NCI-H460 (cell line): ENCODE measurements at regions not wholly inside any gene's neighbourhood (a gene's known extent, or its start where the extent isn't known, plus 50 kb on each side); places are given as distances from the start of the nearest gene placed in this dataset.
"Not testable (repeated sequence)": the region's sequence is repeated elsewhere in the genome, so short reads cannot be mapped to it uniquely, and the experiment has no call there.

Experiments
- DNase-seq: peaks from one replicate; pipeline ENCODE4 v3.0.0-alpha.2; 2016; ENCODE audit warnings: low read depth; ENCODE audit errors: extremely low read depth

DNA sequence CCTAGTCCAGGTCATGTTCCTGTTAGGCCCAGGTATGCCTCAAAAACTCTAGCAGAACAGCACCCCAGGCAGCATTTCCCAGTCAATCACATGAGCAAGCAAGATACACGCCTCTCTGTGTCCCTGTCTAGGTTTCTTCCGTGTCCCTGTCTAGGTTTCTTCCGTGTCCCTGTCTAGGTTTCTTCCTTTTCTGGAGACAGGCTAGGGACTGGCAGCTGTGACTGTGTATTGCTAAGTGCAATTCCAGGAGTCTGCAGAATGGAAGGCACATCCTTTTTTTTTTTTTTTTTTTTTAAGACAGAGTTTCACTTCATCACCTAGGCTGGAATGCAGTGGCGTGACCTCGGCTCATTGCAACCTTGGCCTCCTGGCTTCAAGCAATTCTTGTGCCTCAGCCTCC lies 77.6 kb downstream of the SETD4 start:
- no peak for DNase-seq

DNA sequence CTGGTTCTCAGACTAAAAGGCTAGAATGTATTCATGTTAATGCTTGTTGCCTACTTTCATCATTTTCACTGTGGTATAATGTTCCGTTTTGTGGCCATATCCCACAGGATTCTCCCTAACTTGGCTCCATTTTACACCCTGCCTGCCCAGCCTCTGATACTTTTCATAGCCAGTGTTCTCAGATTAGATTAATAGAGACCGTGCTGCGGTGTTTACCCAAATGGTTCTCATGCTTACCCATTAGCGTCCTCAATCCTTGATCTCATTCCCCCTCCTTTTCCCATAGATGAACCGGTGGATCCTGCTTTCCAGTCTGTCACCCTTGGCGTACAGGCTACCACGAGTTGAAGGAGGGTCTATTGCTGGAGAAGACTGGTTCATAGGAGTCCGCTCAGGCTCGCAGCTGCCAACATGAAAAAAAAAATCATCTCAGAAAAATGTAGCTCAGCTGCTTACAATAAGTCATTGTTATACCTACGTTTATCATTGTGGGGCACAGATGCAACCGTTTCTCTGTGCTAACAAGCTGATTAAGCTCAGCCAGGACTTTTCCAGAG lies 78.7 kb downstream of the SETD4 start:
- no peak for DNase-seq

- DNase-seq, result no peak
Measured at GRCh38 chr21:35980821-35981220, 79.5 kb downstream of the SETD4 start.

- not testable (repeated sequence) for DNase-seq
Measured at GRCh38 chr21:35977860-35978259, 82.5 kb downstream of the SETD4 start.

DNA sequence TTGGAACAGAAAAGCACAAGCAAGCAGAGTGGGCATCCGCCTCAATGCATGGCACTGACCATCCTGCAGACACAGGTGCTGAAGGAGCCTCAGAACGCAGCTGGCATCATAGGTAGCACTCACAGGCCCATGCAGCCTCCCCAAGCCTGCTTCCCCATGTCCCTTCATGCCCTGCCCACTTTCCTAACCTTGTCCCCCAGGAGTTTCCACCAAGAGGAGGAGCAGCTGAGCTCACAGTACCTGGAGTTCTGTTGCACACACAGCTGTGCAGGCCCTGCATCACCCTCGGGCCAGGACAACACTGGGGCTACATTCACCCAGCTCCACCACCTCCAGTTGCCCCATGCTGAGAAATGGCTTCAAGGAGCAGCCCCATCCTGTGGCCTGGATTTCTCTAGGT lies 83.4 kb downstream of the SETD4 start:
- no peak for DNase-seq

GRCh38 chr21:35976481-35976880 lies 83.8 kb downstream of the SETD4 start:
- no peak for DNase-seq

DNA sequence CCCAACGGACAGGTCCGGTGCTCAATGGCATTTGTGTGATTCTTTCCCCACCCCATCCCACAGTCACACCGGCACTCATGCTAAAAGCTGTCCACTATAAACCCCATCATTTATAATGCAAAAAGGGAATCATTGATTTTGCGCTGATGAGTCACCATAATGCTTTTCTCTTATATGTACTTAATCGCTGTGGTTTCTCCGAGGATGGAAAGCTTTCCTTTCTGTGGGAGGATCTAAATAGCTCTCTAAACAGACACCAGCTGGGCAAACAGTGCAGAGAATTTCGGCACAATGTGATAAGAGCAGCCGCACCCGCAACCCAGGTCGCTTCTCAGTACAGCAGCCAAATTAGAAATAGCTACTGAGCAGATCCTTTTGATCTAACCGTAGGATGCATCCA lies 85.6 kb downstream of the SETD4 start:
- peak; percentile 9 for DNase-seq

- no peak for DNase-seq
Measured at GRCh38 chr21:35971824-35972223, 88.5 kb downstream of the SETD4 start.

GRCh38 chr21:35969281-35969680 lies 91.0 kb downstream of the SETD4 start:
- DNase-seq, result no peak

DNA sequence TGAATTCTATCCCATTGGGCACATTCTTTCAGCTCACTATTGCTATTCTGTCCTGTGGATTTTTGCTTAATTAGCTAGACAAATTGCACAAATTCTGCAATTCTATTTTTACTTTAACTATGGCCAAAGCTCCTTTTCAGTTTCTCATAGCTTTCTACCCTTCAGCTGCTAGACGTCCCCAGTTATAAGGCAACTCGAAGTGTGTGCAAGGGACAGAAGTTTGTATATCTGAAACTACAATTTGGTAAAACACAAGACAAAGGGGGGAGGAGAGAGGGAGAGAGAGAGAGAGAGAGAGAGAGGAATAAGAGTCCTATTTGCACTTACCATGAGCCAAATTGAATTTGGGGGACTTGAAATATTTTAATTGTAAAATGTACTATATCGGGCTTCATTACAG lies 91.8 kb downstream of the SETD4 start:
- no peak for DNase-seq

DNA sequence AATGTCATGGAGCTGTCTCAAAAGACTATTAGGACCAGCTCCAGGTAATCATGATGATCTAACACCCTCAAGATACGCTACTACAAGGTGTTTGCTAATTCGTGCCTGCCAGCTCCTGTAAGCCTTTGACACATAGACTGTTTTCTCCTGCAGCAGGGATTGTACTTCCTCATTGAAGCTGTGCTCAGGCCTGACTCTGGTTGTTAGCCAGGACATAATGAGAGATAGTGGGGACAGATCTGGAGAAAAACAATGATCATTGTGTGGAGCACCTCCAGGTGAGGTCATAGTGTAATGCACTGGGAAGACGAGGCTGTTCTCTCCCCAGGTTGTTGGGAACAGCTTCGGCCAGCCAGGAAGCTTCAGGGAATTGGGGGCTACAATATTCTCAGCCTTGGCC lies 94.6 kb downstream of the SETD4 start:
- DNase-seq, result no peak

DNA sequence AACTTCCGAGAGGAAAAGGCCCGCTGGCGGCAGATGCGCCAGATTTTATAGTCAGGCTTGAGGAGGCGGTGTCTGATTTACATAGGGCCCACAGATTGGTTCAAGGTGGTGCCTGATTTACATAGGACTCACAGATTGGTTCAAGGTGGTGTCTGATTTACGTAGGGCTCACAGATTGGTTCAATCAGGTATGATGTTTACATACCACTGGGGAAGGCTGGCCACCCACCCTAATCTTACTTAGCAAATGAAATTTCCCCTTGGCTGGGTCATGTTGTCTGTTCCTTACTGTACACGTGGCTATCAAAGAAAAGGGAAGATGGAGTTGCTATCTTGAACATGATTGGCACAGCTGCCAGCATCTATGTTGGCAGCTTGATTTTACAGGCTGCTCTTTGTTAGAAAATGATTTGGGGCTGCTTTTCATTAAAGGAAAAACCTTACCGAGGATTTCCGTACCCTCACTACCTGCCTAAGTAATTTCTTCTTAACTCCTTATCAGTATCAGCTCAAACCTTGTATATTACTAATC lies 96.3 kb downstream of the SETD4 start:
- peak; percentile 37 for DNase-seq

DNA sequence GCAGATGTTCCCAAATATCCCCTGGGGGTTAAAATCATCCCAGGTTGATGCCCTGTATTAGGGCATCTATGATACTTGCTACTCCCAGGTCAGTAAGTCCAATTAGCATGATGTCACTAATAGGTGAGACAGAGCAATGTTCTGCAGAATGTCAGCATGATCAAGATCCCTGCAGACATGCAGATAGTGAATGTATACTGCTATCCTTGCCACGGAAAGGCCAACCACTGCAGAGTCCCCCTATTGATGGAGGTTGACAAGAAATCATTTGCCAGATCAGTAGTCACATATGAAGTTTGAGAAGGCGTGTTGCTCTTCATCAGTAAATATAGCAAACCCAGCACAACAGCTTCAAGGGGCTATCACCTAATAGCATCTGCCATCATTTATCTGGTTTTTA lies 97.4 kb downstream of the SETD4 start:
- no peak for DNase-seq

DNA sequence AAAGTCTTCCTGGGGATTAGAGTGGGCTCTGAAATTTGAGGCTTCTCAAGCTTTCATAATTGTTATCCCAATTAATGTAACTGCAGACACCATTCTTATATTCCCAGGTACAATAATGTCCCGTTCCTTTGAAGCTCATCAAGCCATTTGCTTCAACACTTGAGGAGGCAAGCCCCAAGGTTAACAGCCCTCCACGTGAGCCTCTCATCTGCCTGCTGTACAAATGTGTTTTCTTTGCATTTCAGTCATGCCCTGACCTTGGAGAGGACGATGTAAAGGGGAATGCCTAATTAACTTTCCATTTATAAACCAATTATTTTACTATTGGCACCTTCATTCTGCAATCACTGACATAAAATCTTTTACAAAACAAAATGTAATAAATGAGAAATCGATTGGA lies 106.3 kb downstream of the SETD4 start:
- no peak for DNase-seq

GRCh38 chr21:35953597-35953996 lies 106.7 kb downstream of the SETD4 start:
- no peak for DNase-seq

GRCh38 chr21:35952651-35953340 lies 107.5 kb downstream of the SETD4 start:
- no peak for DNase-seq

DNA sequence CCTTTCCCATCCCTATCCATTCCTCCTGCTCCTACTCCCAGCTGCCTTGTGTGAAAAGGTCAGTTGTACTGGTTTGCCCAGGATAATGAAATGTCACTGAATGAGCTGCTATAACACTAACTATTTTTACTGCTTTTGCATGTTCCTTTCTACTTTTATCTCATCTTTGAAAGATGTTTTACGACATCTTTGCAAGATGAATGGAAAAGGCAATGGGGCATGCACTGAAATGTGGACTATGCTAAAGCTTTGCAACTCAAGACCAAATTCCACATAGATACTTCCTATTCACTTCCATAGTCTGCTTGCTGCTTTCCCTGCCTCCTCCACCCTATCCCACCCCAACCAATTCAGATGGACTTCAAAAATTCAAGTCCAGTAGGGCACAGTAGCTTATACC lies 111.3 kb downstream of the SETD4 start:
- no peak for DNase-seq

GRCh38 chr21:35945089-35945671 lies 115.1 kb downstream of the SETD4 start:
- no peak for DNase-seq

GRCh38 chr21:35943752-35944151 lies 116.6 kb downstream of the SETD4 start:
- no peak for DNase-seq

GRCh38 chr21:35942211-35943144 lies 117.8 kb downstream of the SETD4 start:
- no peak for DNase-seq
